Stomach (tissue), 4 donors: ENCODE measurements at regions not wholly inside any gene's neighbourhood (a gene's known extent, or its start where the extent isn't known, plus 50 kb on each side); places are given as distances from the start of the nearest gene placed in this dataset.

Source experiments
- EP300 ChIP-seq: sonication (generic); formaldehyde crosslinking; IDR thresholded peaks from one replicate; pipeline ENCODE4 v1.6.1; 2017; ENCODE audit warnings: antibody characterized with exemption
- POLR2A ChIP-seq, 4 donors: fragments of 450-650 bp; IDR thresholded peaks; one replicate each; pipeline ENCODE4 v1.6.1; 2016; ENCODE audit warnings: antibody characterized with exemption in 4 of 4, control low read depth in 2 of 4, mild to moderate bottlenecking in 1 of 4, moderate library complexity in 1 of 4
- POLR2AphosphoS5 ChIP-seq, 3 donors: sonication (generic); formaldehyde crosslinking; IDR thresholded peaks; one replicate each; pipeline ENCODE4 v1.6.1; 2016; ENCODE audit warnings: antibody characterized with exemption in 3 of 3
- TF ChIP-seq, protein P1 (sequence below), 7 experiments: fragments of 450-650 bp in 4 of 7; fragments of 200-600 bp in 3 of 7; sonication (generic) in 3 of 7; IDR thresholded peaks; one replicate each; pipeline ENCODE4 v1.5.1; 2016 to 2019; ENCODE audit warnings: antibody characterized with exemption in 7 of 7, control low read depth in 2 of 7, mild to moderate bottlenecking in 1 of 7

DNA sequence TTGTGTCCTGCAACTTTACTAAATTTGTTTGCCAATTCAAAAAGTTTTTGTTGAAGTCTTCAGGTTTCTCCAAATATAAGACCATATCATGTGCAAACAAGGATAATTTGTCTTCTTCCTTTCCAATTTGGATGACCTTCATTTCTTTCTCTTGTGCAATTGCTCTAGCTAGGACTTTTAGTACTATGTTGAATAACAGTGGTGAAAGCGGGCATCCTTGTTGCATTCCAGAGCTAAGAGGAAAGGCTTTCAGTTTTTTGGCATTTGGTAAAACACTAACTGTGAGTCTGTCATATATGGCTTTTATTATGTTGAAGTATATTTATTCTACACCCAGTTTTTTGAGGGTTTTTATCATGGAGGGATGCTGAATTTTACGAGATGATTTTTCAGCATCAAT, 630.0 kb upstream of the ADGRL2 start:
- TF ChIP-seq, protein P1, sequence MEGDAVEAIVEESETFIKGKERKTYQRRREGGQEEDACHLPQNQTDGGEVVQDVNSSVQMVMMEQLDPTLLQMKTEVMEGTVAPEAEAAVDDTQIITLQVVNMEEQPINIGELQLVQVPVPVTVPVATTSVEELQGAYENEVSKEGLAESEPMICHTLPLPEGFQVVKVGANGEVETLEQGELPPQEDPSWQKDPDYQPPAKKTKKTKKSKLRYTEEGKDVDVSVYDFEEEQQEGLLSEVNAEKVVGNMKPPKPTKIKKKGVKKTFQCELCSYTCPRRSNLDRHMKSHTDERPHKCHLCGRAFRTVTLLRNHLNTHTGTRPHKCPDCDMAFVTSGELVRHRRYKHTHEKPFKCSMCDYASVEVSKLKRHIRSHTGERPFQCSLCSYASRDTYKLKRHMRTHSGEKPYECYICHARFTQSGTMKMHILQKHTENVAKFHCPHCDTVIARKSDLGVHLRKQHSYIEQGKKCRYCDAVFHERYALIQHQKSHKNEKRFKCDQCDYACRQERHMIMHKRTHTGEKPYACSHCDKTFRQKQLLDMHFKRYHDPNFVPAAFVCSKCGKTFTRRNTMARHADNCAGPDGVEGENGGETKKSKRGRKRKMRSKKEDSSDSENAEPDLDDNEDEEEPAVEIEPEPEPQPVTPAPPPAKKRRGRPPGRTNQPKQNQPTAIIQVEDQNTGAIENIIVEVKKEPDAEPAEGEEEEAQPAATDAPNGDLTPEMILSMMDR (IDR thresholded peaks at IDR 0.05): no peak
- TF ChIP-seq POLR2AphosphoS5 (IDR thresholded peaks at IDR 0.05) (no peak), POLR2A (IDR thresholded peaks at IDR 0.05) (no peak), EP300 (no peak)
